ENCODE measurements at regions not wholly inside any gene's neighbourhood (a gene's known extent, or its start where the extent isn't known, plus 50 kb on each side); places are given as distances from the start of the nearest gene placed in this dataset.

GRCh38 chr4:151831526-151831925 is 70.7 kb upstream of the GATB start:
- H3K9me3 ChIP-seq (replicated peaks in 1 of 2; ENCODE audit: control insufficient read depth in 1 of 2, insufficient read depth in 1 of 2, low read length in 2 of 2) = no peaks in the 10 kb centered on the region
- H3K9ac ChIP-seq (ENCODE audit: insufficient read depth, low read length, poor library complexity, severe bottlenecking) = no peak overlapping the region
- Mint-ChIP-seq H3K36me3 (no peaks in the 10 kb centered on the region), H3K27ac (no peak overlapping the region), H3K4me3 (no peak overlapping the region), H3K27me3 (ENCODE audit: low read depth in 3 of 3) (peaks cover 4 to 25% (median 22%) of the 10 kb centered on the region in 3 donors), H3K4me1 (no peaks in the 10 kb centered on the region), H3K9me3 (peaks cover 0 to 3% (median 0%) of the 10 kb centered on the region in 7 donors)
- no peak overlapping the region for H2AFZ ChIP-seq (ENCODE audit: insufficient read depth, low read depth, low read length, poor library complexity, severe bottlenecking)
- DNase-seq = no peak
- no peaks in the 10 kb centered on the region for H3K36me3 ChIP-seq (replicated peaks in 1 of 2; ENCODE audit: control insufficient read depth in 1 of 2, insufficient read depth in 2 of 2, low read length in 2 of 2)
- WGBS (ENCODE audit: insufficient coverage) = no CpG with 5 or more reads among the region's 1 CpG
- no peak overlapping the region for H3K4me2 ChIP-seq (replicated peaks; ENCODE audit: extremely low read depth, low read length, poor library complexity, severe bottlenecking)
- no peak for TF ChIP-seq CTCF (IDR thresholded peaks at IDR 0.05)
- intact Hi-C loops (cut with micrococcal nuclease) = no loop called here
- no peak overlapping the region for H3K27ac ChIP-seq (ENCODE audit: low read depth in 1 of 2, low read length in 2 of 2)
- no peak overlapping the region for H3K4me3 ChIP-seq (replicated peaks in 1 of 3; ENCODE audit: low read depth in 2 of 3, low read length in 3 of 3)
- no peaks in the 10 kb centered on the region for H3K79me2 ChIP-seq (ENCODE audit: insufficient read depth, low read length)
- H3K27me3 ChIP-seq (ENCODE audit: control insufficient read depth in 2 of 2, insufficient read depth in 2 of 2, low read length in 2 of 2) = peaks cover 0 to 10% of the 10 kb centered on the region in 2 donors
- no peaks in the 10 kb centered on the region for H4K20me1 ChIP-seq (ENCODE audit: insufficient read depth, low read length)
- H3K4me1 ChIP-seq (ENCODE audit: control insufficient read depth in 1 of 2, insufficient read depth in 2 of 2, low read length in 2 of 2) = no peaks in the 10 kb centered on the region

- Histone ChIP-seq H3K9ac (ENCODE audit: insufficient read depth, low read length, poor library complexity, severe bottlenecking) (no peak overlapping the region), H3K4me3 (replicated peaks in 1 of 3; ENCODE audit: low read depth in 2 of 3, low read length in 3 of 3) (no peak overlapping the region), H2AFZ (ENCODE audit: insufficient read depth, low read depth, low read length, poor library complexity, severe bottlenecking) (no peak overlapping the region), H3K4me1 (ENCODE audit: control insufficient read depth in 1 of 2, insufficient read depth in 2 of 2, low read length in 2 of 2) (no peaks in the 10 kb centered on the region), H4K20me1 (ENCODE audit: insufficient read depth, low read length) (no peaks in the 10 kb centered on the region), H3K27ac (ENCODE audit: low read depth in 1 of 2, low read length in 2 of 2) (no peak overlapping the region), H3K79me2 (ENCODE audit: insufficient read depth, low read length) (no peaks in the 10 kb centered on the region), H3K9me3 (replicated peaks in 1 of 2; ENCODE audit: control insufficient read depth in 1 of 2, insufficient read depth in 1 of 2, low read length in 2 of 2) (no peaks in the 10 kb centered on the region), H3K4me2 (replicated peaks; ENCODE audit: extremely low read depth, low read length, poor library complexity, severe bottlenecking) (no peak overlapping the region), H3K27me3 (ENCODE audit: control insufficient read depth in 2 of 2, insufficient read depth in 2 of 2, low read length in 2 of 2) (peaks cover 0 to 10% of the 10 kb centered on the region in 2 donors), H3K36me3 (replicated peaks in 1 of 2; ENCODE audit: control insufficient read depth in 1 of 2, insufficient read depth in 2 of 2, low read length in 2 of 2) (no peaks in the 10 kb centered on the region)
- no peak for DNase-seq
- intact Hi-C loops (cut with micrococcal nuclease) = no loop called here
- Mint-ChIP-seq H3K9me3 (peaks cover 0 to 5% (median 0%) of the 10 kb centered on the region in 7 donors), H3K27ac (no peak overlapping the region), H3K36me3 (no peaks in the 10 kb centered on the region), H3K27me3 (ENCODE audit: low read depth in 3 of 3) (peaks cover 4 to 22% (median 18%) of the 10 kb centered on the region in 3 donors), H3K4me1 (no peaks in the 10 kb centered on the region), H3K4me3 (no peak overlapping the region)
- 83% methylated on average over 1 of the region's 3 CpGs for WGBS (ENCODE audit: insufficient coverage)
- no peak for TF ChIP-seq CTCF (IDR thresholded peaks at IDR 0.05)
Measured at GRCh38 chr4:151830168-151830567, 69.4 kb upstream of the GATB start.

Data from CD14-positive monocyte (primary cell).